ENCODE measurements at regions not wholly inside any gene's neighbourhood (a gene's known extent, or its start where the extent isn't known, plus 50 kb on each side); places are given as distances from the start of the nearest gene placed in this dataset.
"Not testable (repeated sequence)": the region's sequence is repeated elsewhere in the genome, so short reads cannot be mapped to it uniquely, and the experiment has no call there.

DNA sequence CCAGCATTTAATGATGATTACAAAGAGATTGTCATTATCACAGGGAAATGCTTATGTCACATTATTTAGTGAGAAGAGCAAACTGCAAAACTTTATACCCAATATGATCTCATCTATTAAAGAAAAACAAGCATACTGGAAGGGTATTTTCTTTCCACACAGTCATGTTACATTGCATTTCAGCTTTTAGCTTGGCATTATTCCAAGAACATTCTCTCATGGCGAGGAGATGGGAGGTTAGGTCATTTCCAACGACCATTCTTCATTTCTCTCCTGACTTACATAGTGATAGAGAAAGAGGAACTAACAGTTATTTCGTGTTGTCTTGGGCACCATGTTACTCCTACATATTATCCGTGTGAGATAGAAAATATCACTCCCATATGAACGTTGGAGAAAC, 309.4 kb upstream of the XYLT1 start:
- DNase-seq: no peak

DNA sequence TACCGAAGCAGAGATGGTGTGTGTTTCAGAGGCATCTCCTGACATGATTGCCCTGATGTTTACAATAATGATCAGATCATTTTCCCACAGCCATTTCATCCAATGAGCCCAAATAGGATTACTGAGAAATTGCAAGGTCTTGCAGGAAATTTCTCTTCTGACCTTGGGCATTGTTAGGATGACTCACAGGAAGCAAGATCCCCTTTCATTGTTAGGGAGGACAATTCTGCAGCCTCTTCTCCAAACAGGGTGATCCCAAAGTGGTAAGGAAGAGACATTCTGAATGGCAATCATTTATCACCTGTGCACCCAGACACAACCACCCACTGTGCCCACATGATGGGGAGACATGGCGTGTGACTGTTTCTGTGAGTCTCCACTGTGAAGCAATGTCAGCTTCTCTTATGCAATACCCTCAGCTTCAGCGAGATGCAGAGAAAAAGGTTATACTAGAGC, 306.7 kb upstream of the XYLT1 start:
- no peak for DNase-seq

DNA sequence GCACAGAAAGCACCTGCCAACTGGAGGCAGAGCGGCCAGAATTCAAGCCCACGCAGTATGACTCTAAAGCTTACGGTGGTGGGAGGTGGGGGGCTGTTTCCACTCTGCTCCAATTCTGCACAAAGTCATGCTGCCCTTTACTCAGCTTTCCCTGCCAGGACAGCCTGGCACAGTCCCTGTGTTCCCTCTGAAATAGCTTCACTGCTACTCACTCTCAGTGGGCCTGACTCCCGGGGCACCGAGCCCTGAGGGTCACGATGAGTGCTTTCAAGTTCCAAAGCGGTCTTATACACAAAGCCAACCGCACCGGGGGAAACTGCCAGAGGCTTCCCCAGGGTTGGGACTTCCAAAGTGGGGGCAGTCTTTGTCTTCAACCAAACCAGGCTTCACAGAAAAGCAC, 306.1 kb upstream of the XYLT1 start:
- no peak for DNase-seq

DNA sequence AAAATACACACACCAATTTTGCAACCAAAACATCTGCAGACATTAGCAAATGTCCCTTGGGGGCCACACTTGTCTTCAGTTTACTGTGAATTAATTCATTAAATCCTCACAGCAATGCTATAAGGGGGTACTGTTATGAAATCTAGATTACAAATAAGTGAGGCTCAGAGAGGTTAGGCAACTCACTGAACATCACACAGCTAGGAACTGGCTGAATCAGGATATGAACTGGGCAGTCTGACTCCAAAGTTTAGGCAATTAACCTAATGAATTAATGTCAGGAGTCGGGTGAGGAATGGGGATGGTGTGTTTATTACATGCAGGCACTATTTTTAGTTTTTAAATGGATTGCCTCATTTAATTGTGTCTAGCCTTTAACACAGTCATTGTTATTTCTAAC, 305.7 kb upstream of the XYLT1 start:
- DNase-seq: no peak

DNA sequence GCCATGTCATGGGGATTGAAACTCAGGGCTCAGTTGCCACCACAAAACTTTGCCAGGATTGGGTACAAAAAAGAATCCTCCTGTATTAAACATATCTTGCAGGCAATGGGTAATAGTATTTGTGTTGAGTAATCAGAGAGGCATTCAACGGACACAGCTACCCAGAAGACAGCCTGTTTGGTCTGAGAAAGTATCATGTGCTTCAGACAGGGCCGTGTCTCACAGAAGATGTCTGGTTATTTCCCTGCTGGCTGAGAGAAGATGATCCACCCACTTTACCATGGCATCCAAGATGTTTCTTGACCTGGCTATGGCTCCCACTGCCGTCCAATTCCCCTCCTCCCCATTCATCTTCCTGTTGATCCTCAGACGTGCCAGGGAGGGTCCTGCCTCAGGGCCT, 304.3 kb upstream of the XYLT1 start:
- no peak for DNase-seq

DNA sequence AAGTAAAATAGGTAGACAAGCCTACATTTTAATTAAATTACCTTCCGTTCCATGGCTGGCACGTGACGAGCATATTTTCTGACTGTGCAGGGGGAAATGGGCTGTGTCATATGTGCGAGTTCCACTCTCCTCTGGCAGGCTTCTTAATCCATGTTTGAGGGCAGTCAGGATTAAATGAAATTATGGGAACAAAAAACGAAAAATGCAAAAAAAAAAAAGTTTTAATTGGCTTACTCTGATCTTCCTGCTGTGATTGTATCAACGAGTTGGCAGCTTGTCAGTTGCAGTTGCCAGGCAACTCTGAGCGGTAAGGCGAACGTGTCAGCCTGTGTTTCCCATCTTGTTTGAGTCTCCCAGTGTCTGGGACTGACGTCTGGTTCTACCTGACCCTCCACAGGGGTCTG, 302.9 kb upstream of the XYLT1 start:
- DNase-seq: no peak

DNA sequence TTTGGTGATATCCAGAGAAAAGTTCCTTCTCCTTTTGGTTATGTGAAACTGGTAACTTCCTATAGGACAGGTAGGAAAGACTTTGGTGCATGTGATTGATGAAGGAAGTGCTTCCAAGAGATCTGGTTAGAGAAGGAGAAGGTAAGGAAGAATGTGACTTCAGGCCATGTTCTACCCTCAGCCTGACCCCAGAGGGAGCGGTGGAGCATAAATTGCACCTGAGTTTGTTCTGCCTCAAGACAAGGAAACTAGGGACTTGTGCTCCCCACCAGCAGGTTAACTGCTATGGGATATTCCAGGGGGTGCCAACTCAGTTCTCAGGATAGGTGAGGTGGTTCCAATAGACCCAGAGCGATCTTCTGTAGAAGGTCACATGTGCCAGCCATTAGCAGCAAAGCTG, 299.3 kb upstream of the XYLT1 start:
- no peak for DNase-seq

DNA sequence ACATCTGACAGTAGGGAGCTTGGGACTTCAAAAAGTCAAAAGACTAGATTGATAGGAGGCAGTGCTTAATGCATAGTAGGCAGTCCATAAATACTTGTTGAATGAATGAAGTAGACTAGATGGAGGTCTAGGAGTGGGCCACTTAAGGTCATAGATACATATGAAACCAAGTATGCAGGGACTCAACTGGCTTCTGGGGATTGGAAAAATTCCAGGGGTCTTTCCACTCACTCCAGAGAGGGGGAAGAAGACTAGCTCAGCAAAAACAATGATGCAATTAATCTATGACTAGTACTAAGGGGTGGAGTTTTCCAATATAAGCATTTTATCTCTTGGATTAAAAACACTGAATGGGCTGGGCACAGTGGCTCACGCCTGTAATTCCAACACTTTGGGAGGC, 298.3 kb upstream of the XYLT1 start:
- no peak for DNase-seq

DNA sequence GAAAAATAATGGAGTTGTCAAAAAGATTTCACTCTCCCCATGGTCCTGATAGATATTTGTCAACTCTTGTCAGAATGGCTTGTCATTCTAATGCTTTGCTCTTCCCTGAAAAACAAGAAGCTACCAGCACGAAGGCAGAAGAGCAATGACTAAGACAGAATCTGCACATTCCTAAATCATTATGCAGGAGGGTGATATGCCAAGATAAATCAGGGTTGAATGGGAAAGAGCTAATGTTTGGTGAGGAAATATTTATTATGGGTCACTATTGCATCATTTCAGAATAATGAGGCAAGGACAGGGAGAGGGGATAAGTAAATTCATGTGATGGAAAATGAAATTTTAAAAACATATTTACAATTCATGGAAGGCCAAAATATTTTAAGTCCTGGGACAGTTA, 297.5 kb upstream of the XYLT1 start:
- no peak for DNase-seq

DNA sequence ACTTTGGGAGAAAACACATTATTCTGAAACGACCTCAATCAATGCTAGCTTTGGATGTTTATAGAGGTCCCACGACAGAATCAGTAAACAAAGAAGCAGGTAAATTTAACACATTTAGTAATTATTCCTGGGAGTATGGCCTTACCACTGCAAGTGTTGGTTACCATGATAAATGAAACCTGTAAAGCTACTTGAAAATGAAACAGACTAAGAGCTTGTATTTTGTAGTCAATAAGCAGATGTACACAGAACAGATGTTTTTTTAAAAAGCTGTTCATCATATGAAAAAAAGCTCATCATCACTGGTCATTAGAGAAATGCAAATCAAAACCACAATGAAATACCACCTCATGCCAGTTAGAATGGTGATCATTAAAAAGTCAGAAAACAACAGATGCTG, 295.3 kb upstream of the XYLT1 start:
- DNase-seq: no peak

DNA sequence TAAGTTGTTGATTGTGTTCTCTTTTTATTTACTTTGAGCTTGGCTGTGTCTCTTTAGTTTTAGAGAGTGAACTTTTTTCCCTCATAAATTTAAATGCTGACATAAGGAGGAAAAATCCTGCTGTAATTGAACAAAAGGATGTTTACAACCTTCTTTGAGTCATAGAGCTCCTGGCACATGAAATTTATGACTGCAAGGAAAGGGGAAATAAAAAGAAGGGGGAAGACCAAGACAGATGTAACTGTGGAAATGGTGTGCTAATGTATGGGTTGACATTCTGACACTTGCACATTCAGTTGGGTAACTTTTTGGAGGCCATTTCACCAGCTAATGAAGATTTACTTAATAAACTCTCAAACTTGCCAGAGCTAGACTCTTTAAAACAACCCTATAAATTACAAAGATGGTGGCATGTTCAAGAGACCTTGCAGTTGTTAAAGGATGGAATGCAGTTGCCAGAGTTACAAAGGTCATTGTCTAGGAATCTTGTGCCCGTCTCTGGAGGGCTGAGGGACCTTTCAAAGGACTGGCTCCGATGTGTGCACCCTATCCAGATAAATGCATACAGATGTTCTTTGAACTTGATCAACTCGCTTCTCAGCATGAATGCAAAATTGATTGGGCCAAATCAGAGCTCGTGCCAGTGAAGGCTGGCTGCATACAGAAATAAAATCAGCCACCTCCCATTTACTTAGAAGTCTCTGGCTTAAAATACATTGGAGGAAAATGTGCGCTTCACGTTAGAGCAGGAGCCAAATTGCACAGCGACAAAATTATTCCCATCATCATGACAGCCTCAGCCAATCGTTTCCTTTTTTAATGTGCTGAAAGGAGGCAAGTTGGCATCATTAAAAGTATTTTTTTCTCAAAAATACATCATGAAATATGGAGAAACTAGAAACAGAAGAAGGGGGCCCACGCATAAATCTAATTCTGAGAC, 289.0 kb upstream of the XYLT1 start:
- no peak for DNase-seq

DNA sequence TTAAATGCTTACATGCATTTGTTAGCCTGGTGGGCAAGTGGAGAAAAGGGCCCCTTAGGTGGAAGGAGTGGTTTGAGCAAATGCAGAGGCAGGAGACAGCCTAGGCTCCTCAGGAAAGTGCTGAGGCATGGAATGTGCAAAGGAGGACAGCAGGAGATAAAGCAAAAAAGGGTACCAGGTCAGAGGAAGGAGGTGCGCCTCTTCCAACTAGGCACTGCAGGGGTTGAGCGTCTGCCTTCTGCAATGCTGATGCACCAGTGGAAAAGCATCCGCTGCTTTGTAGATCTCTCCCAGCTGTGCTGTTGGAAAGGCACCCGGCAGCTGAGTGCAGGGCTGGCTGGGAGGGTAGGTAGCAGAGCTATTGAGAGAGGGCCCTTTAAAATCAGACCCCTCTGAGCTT, 287.0 kb upstream of the XYLT1 start:
- DNase-seq: no peak

DNA sequence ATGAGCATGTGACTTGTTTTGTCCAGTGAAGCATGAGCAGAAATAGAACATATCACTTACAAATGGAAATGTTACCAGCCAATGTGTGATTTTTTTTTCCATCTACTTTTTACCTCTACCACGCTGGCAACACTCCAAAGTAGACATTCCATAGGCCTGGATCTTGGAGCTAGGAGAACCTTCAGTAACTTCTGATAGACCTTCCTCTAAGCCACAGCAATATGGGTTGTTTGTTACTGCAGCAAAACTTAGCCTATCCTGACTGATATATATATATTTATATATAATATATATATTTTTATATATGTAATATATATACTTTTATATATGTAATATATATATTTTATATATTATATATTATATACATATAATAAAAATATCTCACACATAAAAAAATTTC, 284.4 kb upstream of the XYLT1 start:
- DNase-seq: no peak

DNA sequence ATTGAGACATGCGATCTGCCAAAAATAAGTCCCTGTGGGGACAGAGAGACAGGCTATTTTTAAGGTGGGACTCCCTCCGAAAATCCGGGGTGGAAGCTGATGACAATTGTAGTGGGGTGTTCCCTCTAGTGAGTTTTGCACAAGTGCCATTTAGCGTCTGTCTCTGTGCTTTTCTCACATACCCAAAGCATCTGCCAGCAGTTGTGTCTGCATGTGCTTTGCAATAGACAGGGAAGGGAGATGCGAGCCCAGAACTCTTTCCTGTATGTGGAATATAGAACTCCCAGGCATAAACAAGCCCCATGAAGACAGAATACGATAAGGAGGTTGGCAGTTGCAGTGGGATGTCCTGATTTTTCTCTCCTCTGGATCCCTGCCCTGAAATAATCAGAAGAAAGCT, 282.7 kb upstream of the XYLT1 start:
- no peak for DNase-seq

DNA sequence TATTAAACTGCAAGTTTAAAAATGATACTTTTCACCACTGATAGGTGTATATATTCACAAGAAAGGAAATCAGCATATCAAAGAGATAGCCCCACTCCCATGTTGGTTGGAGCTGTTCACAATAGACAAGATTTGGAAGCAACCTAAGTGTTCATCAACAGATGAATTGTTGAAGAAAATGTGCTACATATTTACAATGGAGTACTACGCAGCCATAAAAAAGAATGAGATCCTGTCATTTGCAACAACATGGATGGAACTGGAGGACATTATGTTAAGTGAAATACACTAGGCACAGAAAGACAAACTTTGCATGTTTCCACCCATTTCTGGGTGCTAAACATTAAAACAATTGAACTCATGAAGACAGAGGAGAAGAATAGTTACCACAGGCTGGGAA, 278.9 kb upstream of the XYLT1 start:
- no peak for DNase-seq

DNA sequence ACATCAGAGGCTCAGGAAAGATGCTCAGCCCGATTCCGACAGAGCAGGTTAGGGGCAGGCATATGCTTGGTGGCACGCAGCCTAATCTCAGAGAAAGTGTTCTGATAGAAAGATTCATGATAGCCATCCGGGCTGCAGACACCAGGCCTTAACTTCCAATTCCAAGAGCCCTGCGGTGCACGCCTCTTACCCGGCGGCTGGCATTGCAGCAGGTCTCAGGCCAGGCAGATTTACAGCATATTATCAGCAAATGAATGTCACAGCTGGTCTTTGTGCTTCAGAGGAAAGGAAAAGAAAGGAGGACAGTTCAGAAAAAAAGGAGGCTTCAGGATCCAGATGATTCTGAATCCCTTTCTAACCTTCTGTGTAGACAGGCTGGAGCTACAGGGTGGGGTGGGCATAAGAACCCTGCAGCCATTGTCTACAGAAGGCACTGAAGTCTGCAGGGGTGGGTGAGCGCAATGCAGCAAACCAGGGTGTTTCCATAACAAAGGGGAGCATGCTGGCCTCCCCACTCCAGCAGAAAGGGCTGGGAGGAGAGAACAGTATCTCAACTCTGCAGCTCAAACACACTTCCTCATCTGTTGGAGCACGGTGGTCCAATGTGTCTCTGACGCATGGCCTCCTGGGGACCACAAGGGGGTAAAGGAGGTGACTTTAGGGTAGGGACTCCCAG, 277.4 kb upstream of the XYLT1 start:
- DNase-seq: no peak

DNA sequence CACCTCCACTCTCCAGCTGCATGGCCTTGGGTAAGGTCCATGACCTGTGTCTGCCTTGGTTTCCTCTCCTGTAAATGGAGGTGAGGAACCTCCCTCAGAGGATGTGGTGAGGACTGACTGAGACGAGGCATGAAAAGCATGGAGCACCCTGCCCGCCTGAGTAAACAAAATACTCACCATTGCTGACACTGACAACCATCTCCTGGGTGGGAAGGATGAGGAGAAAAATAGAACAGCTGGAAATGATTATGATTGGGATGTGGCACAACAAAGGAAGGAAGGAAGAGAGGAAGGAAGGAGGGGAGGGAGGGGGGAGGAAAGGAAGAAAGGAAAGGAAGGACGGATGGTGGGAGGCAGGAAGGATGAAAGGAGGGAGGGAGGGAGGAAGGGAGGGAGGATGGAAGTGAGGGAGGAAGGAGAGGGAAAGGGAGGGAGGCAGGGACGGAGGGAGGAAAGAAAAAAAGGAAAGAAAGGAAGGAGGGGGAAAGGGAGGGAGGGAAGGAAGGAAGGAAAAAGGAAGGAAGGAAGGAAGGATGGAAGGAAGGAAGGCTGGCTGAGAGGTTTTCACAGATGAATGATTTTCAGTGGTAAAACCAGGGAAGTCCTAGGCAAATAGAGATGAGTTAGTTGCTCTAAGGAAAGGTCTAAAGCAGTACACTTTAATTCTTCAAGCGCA, 276.5 kb upstream of the XYLT1 start:
- no peak for DNase-seq

DNA sequence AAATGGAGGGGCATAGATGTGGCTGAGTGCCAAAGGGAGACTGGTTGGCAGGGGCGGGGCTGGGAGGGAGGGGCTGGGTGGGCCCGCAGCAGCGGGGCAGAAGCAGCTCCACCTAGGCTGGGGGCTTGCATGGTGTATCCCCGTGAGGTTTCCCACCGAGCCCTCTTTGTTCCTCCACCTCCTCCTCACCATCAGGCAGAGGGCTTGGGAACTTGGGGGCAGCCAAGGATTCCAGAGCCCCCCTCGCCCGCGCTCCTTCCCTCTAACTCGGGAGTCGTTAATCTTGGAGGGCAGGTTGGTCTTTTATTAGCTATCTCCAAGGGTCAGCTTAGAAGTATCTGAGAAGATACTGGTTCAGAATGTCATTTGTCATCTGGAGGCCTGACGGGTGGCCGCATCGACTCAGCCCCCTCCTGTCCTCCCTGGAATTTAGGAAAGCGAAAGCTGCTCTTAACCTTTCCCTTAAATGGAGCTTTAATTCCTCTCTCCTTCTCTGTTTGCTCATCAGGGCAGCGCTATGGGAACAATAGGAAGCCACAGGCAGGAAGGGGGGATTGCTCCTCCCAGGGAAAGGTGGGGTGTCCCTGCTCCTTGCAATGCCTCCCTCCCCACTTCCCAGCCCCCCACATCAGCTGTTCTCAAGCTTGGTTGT, 274.3 kb upstream of the XYLT1 start:
- DNase-seq: no peak

DNA sequence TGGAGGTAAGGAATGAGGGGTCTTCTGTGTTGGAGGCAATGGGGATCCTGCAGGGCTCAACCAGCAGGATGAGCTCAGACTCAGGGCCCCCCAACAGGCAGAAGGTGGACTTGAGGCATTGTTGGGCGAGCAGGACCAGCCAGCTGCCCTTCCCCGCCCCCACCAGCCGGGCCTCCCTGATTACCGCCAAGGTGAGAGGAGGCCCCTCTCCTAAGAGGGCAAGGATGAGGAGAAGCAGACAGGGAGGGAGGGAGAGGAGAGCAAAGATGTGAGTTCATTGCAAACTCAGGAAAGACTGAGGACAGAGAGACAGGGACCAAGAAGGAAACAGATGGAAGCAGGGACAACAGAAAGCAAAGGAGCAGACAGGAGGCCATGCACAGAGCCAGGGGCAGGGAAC, 272.8 kb upstream of the XYLT1 start:
- no peak for DNase-seq

DNA sequence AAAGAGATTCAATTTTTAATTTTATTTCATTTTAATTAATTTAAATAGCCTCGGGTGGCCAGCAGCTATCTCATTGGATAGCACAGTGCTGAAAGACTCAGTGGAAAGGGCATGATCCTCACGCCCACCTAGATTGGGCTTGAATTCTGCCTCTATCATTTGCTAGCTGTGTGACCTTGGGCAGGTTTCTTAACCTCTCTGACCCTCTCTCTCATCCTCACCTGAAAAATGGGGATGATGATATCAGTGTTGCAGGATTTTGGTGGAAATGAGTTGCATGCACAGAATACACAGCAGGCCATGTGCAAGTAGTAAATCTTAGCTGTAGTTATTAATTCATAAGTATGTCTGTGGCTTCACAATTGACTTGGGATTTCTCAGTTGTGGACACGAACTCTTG, 272.4 kb upstream of the XYLT1 start:
- DNase-seq: no peak

DNA sequence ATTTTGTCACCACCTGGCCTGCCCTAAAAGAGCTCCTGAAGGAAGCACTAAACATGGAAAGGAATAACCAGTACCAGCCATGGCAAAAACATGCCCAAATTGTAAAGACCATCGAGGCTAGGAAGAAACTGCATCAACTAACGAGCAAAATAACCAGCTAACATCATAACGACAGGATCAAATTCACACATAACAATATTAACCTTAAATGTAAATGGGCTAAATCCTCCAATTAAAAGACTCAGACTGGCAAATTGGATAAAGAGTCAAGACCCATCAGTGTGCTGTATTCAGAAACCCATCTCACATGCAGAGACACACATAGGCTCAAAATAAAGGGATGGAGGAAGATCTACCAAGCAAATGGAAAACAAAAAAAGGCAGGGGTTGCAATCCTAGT, 264.3 kb upstream of the XYLT1 start:
- not testable (repeated sequence) for DNase-seq

DNA sequence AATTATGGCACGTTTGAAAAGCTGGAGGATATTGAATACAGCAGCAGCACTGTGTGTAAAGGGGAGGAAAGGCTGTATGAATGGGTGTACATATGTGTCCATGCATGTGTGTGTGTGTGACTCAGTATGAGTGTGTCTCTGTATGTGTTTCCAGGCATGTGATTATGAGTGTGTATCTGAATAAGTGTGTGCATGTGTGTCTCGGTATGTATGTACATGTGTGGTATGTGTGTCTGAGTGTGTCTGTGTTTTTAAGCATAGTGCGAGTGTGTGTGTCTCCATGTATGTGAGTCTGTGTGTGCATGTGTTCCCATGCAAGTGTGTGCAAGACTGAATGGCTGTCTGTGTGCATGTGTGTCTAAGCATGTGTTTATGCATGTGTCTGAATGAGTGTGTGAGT, 259.1 kb upstream of the XYLT1 start:
- no peak for DNase-seq

DNA sequence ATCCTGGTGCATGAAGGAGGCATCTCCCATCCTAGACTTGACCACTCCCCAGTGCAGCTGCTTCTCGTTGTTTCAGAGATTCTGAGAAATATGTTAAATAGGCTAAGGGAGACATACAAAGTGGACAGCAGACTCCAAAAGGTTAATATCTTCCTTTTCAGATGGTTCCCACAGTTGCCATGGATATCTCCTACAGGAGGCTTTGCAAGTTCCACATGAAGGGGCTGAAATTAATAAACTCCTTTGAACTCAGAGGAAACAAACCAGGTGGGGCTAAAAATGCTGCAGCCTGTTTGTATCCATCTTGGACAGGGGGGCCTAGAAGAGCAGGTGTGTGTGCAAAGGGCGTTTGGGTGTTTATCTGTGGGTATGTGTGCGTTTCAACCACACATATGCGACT, 257.4 kb upstream of the XYLT1 start:
- no peak for DNase-seq

Measured in CD4-positive, alpha-beta T cell treated with Interleukin-17A for 4 hours (primary cell).